ENCODE measurements at regions not wholly inside any gene's neighbourhood (a gene's known extent, or its start where the extent isn't known, plus 50 kb on each side); places are given as distances from the start of the nearest gene placed in this dataset.

DNA sequence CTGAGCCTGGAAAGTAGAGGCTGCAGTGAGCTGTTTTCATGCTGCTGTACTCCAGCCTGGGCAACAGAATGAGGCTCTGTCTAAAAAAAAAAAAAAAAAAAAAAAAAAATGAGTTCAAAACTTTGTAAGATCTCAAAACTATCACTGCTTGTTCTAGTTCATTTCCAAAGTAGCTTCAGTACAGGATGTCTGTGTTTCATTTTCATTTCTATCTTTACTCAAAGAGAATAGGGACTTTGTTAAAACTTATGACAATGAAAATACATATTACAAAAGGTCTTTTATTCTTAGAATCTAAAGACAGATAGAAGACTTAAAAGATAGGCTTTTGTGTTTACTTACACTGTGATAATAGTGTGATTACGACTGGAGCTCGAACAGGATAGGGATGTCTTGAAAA lies 709.7 kb downstream of the ADGRL2 start:
- no peak for DNase-seq (ENCODE audit: low read depth in 2 of 2)

DNA sequence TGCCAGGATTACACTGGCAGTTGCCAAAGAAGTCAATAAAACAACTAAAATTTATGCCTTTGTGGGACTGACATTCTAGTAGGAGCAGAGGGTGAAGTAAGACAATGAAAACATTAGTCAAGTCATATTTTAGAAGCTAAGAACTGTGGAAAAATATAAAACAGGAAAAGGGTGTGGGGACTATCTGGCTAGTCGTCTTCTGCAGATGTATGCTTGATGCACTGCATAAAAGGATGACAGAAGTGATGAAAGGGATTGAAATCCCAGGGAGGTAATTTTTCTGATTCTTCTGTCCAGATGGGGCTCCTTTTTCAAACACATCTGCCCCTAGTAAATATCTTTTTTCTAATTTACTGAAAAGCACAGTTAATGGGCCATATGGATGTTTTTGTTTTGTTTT lies 706.3 kb downstream of the ADGRL2 start:
- no peak for DNase-seq (ENCODE audit: low read depth in 2 of 2)

- no peak for DNase-seq (ENCODE audit: low read depth in 2 of 2)
Measured at GRCh38 chr1:82503822-82504221, 703.1 kb downstream of the ADGRL2 start.

DNA sequence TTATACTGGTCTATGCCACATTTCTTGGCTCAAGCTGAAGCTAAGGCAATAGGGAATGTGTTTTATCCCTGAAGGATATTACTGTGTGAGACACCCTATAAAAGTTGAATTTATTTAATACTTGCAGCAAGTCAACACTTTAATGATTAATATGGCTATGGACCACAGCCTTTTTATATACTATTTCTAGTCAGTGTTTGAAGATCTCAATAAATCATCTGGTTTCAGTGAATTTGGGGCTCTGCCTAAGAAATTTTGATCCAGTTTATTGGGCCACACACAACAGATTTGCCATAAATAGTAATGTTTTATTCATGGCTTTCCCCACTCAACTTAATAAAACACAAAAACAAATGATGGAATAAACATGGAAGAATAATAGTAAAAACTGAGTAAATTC lies 698.3 kb downstream of the ADGRL2 start:
- DNase-seq (ENCODE audit: low read depth in 2 of 2), result no peak

DNA sequence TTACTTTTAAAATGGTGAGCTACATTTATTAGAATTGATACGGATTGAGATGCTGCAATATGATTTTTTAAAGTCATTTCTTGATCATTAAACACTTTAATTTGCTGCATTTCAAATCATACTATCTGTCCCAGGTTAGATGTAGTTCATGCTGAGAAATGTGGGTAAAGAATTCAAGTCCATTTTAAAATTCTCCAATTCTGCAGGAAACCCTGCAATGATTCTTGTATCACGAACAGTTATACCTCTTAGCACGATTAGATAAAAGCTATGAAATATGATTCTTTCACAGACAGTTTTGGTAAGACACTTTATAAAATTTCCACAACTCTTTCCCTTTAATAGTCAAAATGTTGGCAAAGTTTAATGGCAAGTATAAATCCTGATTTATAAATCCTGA lies 693.4 kb downstream of the ADGRL2 start:
- DNase-seq (ENCODE audit: low read depth in 2 of 2), result no peak

DNA sequence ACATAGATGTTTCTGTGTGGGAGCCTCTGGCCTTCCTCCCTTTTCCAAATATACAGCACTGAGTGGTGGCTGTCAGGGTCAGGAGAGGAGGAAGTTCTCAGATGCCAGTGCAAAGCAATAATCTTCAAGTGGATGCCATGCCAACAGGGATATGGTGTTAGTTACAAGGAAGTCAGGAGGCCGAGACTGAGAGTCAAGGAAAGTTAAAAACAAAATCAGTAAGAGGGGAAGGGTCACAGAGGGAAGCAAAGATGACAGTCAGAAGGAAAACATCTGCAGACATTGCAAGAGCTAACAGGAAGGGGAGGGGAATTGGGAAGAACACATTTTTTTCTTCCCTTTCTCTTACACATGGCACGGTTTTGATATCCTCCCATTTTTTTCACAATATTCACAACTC lies 691.4 kb downstream of the ADGRL2 start:
- no peak for DNase-seq (ENCODE audit: low read depth in 2 of 2)

DNA sequence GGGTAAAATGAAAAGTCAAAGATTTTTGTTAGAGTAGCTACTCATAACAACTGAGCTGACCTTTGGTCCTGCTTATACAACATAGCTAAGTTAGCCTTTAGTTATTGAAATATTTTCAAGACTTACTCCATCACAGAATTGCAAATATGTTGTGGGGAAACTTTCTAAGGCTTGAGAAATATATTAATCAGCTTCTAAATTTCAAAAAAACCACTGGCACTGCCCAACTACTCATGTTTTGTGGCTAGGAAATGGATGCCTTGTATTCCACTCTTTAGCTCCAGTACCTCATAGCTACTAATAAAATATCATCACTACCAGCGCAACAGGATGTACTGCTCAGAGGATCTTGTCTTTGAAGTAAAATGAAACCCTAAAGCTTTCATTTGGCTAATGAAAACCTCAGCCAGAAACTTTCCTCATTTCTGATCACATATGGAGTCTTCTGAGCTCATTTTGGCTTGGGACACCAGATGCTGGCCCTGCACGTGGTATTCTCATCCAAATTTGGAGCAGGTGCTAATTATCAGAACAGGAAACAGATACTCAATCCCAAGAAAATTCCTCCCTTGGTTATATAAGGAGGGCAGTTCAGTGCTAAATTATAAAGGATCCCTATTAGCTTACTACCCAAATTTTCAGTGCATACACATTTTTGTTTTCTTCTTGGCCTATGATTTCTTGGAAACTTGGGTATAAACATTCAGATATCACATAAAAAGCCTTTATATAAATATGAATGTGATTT lies 690.7 kb downstream of the ADGRL2 start:
- DNase-seq (ENCODE audit: low read depth in 2 of 2), result no peak

DNA sequence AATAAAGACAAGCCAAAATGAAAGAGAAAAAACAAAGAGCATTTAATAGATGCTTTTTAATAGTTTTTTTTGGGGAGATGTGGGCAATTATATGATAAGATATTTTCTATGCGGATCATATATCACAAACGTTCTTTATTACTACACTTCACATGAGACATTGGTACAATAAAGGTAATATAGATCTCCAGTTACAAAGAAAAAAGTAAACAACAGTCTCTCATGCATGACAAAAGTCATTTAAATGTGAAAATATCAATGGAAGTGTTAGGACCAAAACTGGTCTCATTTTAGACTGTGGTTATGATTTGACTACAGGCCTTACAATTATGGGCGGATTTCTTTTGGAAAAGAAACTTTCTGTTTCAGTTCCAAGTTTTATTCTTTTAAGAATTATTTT lies 687.0 kb downstream of the ADGRL2 start:
- DNase-seq (ENCODE audit: low read depth in 2 of 2), result no peak

DNA sequence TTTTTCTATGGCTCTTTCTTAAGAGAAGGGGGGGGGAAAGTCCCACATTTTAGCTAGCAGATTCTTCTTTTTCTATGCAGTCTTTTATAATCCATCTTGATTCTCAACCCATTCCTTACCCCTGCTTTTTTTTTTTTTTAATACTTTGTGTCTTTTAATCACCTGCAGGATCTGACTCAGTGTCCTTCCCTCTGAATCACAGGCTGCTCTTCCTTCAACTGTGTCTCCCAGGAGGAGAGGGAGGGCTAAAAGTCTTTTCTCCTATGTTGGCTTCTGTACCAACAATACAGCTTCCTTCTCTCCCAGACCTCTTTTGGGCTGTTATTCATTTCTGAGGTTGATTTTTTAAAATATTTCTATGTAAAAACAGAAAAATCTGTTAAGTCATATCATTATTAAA lies 686.2 kb downstream of the ADGRL2 start:
- no peak for DNase-seq (ENCODE audit: low read depth in 2 of 2)

- no peak for DNase-seq (ENCODE audit: low read depth in 2 of 2)
Measured at GRCh38 chr1:82486468-82486867, 685.7 kb downstream of the ADGRL2 start.

GRCh38 chr1:82485591-82486369 lies 685.0 kb downstream of the ADGRL2 start:
- DNase-seq (ENCODE audit: low read depth in 2 of 2), result no peak

DNA sequence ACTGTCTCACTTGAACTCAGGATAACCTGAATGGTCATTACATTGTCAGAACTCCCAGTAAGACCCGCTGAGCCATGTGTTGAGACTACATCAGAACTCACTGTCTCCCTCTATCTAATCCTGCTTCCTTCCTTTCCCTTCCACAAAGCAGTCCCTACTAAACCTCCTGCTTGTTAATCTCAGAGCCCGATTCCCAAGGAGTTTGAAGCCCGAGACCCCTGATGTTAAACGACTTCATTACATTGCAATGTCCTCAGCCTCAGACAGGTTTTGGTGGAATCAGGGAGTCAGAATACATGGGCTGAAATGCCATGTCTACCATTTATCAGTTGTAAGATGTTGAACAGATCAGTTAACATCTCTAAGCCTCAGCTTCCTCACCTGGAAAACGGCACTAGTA lies 682.4 kb downstream of the ADGRL2 start:
- DNase-seq (ENCODE audit: low read depth in 2 of 2), result no peak

DNA sequence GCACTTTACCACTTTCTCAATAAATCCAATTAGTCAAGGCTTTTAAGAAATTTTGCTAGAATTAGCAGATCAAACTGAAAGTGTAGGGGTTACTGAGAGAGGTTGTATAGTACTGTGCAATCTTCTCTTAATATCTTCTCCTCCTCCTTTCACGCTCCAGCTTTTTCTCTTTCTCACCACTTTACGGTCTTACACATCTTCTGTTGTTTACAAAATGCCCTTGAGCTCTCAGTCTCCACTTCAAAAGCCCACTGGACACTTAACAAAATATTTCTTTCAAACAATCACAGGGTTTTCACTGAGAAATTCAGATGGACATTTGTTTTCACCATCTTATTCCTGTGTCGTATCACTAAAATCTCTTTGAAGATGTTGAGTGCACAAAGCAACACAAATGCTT lies 678.2 kb downstream of the ADGRL2 start:
- no peak for DNase-seq (ENCODE audit: low read depth in 2 of 2)

DNA sequence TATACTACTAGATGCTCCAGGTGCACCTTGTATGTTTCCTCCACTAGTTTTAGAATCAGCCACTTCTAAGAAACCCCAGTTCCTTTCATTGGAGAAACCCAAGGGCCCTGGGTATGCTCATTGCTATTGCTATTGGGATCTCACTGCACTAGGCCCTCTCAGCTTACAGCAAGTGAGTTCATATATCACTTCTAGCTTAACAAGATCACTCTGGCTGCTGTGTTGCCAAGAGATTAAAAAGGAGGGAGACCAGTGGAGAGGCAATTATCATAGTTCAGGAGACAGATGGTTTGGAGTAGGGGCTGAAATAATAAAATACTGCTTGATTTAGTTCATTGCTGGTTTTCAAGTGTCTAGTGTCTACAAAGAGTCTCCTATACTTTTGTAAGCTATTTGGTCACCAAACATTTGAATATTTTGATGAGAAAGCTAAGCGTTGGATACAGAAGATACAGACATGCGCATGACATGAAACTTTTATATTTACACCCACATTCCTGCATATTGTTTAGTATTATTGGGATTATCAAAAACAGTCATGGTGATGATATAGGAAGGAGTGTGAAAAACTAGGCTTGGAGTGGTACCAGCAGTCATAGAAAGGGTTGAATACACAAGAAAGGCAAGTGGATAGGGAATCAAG lies 671.9 kb downstream of the ADGRL2 start:
- no peak for DNase-seq (ENCODE audit: low read depth in 2 of 2)

DNA sequence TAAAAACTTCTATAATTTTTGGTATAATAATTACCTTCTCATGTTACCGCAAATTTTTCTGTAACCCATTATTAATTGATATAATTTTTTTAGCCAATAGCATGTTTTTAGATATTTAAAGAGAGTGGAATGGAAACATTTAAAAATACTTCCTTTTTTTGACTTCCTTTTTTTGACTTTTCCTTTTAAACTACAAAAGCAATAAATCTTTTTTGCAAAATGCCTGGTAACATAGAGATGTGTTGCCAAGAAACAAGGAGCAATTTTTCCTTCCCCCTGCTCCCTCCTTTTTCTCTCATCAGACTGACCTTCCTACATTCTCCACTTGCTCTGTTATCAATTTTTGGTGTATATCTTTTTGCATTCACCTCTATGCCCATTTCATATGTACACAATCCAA lies 666.2 kb downstream of the ADGRL2 start:
- no peak for DNase-seq (ENCODE audit: low read depth in 2 of 2)

DNA sequence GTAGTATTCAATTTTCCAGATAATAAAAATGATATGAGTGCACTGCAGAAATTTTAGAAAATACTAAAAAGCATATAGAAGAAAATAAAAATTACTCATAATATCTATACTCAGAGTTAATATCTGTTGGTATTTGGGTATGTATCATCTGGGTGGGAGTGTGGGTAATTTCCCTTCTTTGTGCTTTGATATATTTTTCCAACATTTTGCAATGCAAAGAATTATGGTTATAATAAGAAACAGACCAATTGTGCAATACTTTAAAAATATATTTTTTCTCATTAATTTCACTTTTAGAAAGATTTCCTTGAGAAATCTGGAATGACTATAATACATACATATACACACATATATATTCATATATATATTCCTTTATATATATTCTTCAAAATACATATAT lies 665.7 kb downstream of the ADGRL2 start:
- DNase-seq (ENCODE audit: low read depth in 2 of 2), result no peak

DNA sequence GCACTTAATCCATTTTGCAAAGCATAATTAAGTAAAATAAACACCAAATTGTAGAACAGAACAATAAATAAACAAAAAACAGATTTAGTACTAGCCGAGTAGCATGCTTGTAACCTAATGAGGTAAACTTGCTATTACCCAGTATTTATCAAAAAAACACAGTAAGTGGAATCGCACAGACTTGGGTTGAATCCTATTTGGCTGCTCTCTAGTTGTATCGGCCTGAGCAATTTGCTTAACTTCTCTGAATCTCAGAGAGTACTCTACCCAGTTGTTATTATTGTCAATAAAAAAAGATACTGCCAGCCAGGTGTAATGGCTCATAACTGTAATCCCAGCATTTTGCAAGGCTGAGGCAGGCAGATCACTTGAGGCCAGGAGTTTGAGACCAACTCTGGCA lies 664.3 kb downstream of the ADGRL2 start:
- DNase-seq (ENCODE audit: low read depth in 2 of 2), result no peak

DNA sequence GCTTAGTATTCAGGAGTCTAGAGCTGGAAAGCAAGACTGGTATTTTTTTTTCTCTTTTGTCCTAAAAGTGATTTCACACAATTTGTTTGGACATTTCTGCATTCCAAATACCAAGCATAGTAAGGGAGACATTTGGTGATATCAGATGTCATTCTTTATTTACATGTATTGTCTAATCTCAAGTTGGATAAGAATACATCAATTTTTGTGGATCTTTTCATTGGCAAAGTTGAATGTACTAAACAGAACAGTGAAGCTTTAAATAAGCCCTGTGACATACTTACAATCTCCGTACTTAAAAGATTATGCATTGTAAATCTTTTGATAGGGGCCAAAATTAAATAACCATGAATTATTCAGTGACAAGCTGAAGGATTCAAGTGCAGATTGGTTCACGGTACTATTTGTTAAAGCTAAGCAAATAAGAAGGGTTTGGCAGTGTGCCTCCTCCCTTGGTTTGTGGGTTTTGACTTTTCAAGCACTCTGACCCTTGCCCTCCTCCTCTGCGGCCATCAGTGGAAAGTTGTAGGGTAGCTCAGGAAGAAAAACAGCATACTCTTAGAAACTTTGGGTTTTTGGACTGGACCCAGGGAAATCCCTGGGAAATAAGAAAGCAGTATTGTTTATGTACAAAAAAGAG lies 663.7 kb downstream of the ADGRL2 start:
- no peak for DNase-seq (ENCODE audit: low read depth in 2 of 2)

DNA sequence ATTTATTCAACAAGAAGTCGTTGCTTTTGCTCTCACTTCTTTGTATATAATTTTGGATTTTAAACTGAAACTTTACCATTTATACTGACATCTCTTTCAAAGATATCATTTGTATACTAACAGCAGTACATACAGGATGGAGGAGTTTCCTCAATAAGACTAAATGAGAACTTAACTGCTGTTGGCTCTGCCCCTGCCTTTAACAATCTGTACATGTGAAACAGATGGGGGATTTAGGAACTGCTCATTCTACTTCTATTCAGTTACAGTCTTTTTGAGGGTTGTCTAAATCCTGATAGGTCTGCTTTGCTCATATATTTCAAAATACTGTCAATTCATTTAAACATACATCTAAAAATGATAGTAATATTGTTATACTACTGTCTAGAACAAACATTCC lies 663.2 kb downstream of the ADGRL2 start:
- DNase-seq (ENCODE audit: low read depth in 2 of 2), result no peak

DNA sequence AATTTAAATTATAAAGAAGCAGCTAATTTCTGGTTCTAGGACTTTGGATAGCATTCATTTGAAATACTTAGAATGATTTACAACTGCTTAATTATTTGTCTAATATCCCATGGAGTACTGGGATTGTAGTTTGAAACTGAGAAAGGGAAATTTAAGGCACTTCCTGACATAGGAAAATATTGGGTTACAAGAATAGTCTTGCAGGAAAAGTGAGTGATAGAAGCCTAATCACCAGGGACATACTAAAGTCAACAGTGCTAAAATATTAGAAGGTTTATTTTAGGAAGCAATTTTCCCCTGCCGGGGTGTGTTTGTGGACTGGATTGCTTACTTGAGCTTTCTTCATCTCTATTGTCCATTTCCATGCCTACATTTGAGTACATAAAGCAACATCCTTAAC lies 661.6 kb downstream of the ADGRL2 start:
- no peak for DNase-seq (ENCODE audit: low read depth in 2 of 2)

DNA sequence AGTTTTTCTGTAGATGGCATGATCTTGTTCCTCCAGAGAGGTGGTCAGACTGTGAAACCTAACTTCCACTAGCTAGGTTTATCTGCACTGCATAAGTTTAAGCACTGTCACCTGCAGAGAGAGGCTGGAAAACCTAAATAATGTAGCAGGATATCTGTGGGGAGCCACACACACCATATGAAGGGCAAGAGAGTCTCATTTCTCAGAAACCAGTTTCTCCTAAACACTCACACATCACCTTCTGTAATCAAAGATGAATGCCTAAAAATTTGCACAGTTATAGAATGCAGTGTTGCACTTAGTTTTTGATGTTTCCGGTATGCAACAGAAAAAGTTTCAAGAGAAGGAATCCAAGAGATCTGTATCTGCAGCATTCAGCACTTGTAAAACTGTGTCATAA lies 654.6 kb downstream of the ADGRL2 start:
- no peak for DNase-seq (ENCODE audit: low read depth in 2 of 2)

- DNase-seq (ENCODE audit: low read depth in 2 of 2), result no peak
Measured at GRCh38 chr1:82454431-82454830, 653.7 kb downstream of the ADGRL2 start.
